Muscle of back (tissue), 3 donors: ENCODE measurements at regions not wholly inside any gene's neighbourhood (a gene's known extent, or its start where the extent isn't known, plus 50 kb on each side); places are given as distances from the start of the nearest gene placed in this dataset.
A peak's percentile ranks its signal among the peaks of the same experiment; 100 is the strongest.
"Not testable (repeated sequence)": the region's sequence is repeated elsewhere in the genome, so short reads cannot be mapped to it uniquely, and the experiment has no call there.

ENCODE experiments used
- DNase-seq, 3 donors: peaks; one replicate each; pipeline versions ENCODE4 v3.0.0 to v3.0.0-alpha.2; 2013

DNA sequence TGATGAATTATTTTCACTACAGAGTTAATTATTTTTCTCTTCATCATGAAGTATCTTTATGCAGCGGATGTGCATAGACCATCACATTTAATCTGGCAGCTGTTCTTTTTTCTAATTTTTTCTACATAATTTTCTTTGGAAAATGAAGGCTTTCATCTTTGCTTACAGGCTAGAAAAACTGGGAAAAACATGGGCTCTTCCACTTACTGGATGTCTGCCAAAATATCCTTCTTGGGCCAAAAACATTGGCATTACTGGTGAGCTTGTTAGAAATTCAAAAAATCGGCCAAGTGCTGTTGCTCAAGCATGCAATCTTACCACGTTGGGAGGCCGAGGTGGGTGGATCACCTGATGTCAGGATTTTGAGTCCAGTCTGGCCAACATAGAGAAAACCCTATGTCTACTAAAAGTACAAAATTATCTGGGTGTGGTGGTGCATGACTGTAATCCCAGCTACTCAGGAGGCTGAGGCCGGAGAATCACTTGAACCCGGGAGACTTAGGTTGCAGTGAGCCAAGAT, 176.8 kb downstream of the ZNF737 start:
- no peak for DNase-seq

- no peak for DNase-seq
Observed at GRCh38 chr19:20385061-20385460, 180.5 kb downstream of the ZNF737 start.

GRCh38 chr19:20371911-20372310, 193.7 kb downstream of the ZNF737 start:
- no peak for DNase-seq

- not testable (repeated sequence) for DNase-seq
Observed at GRCh38 chr19:20371304-20371703, 194.3 kb downstream of the ZNF737 start.

GRCh38 chr19:20367811-20368294, 197.7 kb downstream of the ZNF737 start:
- peak in 1 of 3 donors; percentile 11 for DNase-seq

- no peak for DNase-seq
Observed at GRCh38 chr19:20365146-20365545, 198.1 kb downstream of the ZNF486 start.

DNA sequence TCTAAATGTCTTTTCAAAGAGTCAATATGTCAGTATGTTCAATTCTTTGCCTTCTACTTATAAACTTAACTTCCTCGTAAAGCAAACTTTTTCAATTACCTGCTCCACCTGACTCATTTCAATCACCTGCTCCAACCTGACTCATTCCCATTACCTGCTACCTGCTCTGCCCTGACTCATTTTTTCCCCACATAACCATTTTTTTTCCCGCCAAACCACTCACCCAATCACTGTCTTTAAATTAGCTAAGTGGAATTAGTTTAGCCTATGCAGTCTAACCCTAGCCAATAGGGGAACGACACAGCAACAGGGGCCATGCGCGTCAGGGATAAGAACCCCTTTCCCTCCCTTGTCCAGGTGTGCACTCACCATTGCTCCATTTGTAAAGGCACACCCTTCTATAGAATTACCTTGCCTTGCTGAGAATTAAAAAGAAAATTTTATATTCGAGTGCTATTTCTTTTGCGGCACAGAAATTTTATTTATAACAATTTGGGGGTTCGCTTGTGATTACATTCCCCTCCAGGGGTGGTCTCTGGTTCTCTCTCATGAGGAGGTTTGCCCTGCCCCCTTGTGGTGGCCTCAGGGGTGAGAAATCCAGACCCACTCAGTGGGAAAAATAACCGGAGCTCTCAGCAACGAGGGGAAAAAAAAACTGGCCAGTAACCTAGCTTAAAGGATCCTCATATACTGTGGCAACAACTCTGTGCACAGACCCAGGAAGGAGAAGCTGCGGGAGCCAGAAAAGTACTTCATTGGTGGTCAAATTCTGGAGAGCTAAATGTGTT, 193.1 kb downstream of the ZNF486 start:
- peak in 1 of 3 donors; percentile 5 for DNase-seq

DNA sequence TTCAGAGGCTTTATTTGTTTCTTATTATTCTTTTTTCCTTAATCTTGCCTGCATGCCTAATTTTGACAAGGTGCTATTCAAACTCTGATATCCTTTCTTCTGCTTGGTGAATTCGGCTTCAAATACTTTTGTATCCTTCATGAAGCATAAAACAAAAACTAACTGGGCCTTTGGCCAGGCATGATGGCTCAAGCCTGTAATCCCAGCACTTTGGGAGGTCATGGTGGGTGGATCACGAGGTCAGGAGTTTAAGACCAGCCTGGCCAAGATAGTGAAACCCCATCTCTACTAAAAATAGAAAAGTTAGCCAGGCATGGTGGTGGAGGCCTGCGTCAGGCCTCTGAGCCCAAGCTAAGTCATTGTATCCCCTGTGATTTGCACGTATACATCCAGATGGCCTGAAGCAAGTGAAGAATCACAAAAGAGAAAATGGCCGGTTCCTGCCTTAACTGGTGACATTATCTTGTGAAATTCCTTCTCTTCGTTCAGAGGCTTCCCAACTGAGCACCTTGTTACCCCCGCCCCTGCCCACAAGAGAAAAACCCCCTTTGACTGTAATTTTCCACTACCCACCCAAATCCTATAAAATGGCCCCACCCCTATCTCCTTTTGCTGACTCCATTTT, 191.9 kb downstream of the ZNF486 start:
- not testable (repeated sequence) for DNase-seq

DNA sequence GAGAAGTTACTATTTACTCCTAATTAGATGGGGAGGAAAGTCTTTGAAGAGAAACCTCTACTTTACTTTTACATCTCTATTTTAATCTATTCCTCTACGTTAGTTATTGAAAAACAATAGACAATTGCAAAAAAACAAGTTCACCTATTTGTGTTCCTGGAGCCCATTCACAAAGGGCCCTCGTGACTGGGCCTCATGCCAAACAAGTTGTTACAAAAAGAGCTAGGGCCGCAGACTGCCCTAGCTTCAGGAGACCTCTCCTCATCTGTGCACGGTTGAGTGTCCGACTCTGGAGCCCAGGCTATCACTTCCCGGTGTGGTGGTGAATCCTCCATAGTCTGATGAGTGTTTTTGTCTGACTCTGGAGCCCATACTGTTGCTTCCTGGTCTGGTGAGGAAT, 190.9 kb downstream of the ZNF486 start:
- DNase-seq = no peak

DNA sequence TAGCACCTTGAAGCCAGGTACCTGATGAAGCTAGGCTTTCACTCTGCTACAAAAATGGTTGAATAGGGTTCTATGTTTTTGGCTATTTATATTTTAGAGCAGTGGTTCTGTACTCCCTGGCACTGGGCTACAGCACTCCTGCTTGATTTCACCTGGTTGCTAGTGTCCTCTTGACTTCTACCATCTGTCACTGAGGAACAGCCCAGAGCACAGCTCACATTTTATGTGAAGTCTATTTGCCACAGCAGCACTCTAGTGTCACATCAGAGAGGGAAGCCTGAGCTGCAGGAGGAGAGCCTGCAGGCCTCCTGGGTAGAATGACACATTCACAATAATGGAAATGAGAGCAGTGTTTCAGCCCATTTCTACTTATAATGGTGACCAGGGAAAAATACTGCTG, 184.2 kb downstream of the ZNF486 start:
- no peak for DNase-seq

- no peak for DNase-seq
Observed at GRCh38 chr19:20349206-20349605, 182.2 kb downstream of the ZNF486 start.

GRCh38 chr19:20339444-20339843, 172.4 kb downstream of the ZNF486 start:
- DNase-seq = no peak

- no peak for DNase-seq
Observed at GRCh38 chr19:20334760-20335159, 167.7 kb downstream of the ZNF486 start.

GRCh38 chr19:20333508-20333907, 166.5 kb downstream of the ZNF486 start:
- DNase-seq = no peak

DNA sequence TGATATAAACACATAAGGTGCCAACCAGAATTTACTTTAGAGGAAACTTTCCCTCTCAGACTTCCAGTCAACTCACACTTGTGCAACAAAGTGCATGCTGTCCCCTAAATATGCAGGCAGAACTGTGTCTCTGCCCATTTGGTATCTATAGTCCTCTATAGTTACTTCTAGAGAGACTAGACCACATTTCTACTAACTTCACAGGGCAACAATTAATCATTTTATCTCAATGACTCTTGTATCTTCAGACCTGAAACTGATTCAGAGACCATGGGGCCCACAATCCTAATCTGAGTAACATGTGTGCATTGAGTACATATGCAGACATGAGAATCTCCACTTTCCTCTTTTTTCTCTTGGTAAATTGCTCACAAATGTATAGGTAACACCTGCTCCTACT, 158.1 kb downstream of the ZNF486 start:
- DNase-seq = no peak

- no peak for DNase-seq
Observed at GRCh38 chr19:20321139-20321763, 154.2 kb downstream of the ZNF486 start.

- DNase-seq = no peak
Observed at GRCh38 chr19:20320191-20320590, 153.2 kb downstream of the ZNF486 start.

- DNase-seq = peak in 1 of 3 donors; percentile 5
Observed at GRCh38 chr19:20318616-20319015, 151.6 kb downstream of the ZNF486 start.

DNA sequence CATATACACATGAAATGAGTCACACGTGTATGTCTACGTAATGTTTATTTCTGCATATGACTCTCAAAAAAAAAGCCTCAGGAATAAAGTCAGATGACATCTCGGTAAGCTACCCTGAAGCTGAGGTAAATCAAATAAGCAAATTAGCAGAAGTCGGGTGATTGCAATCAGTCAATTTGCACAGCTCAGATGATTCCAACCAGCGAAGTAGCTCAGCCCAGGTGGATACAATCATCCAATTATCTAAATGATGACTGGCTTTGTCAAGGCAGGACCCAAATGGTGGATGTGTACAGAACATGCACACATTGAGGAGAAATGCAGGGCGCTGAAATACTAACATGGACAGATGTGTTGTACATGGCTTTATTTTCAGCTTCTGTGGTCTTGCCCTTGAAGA, 148.5 kb downstream of the ZNF486 start:
- no peak for DNase-seq

- DNase-seq = no peak
Observed at GRCh38 chr19:20313894-20314293, 146.9 kb downstream of the ZNF486 start.

DNA sequence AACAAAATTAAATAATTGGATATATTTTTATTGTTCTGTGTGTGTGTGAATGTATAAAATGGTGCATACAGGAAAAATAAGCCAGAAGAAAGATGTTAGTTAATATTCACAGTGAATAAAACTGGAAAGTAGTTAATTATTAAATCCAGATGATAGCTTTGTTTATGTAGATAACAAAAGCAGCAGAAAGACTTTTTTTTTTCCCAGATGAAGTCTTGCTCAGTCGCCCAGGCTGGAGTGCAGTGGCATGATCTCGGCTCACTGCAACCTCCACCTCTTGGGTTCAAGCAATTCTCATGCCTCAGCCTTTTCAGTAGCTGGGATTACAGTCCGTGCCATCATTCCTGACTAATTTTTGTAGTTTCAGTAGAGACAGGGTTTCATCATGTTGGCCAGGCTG, 140.1 kb downstream of the ZNF486 start:
- DNase-seq = no peak

- not testable (repeated sequence) for DNase-seq
Observed at GRCh38 chr19:20296314-20296713, 129.3 kb downstream of the ZNF486 start.

DNA sequence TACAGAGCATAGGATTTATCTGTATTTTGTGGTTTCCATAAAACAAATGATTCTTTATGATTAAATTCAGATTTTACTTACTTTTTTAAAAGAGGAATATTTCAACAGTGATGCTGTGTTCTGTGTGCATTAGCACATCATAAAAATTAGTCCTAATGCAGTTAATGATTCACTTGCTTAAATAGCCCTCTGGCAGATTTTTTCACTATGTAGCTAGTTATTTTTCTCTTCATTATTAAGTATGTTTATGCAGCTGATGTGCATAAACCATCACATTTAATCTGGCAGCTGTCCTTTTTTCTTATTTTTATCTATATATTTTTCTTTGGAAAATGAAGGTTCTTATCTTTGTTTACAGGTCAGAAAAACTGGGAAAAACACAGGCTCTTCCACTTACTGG, 127.2 kb downstream of the ZNF486 start:
- no peak for DNase-seq
